Psoas muscle (tissue), 7 donors: ENCODE measurements at regions not wholly inside any gene's neighbourhood (a gene's known extent, or its start where the extent isn't known, plus 50 kb on each side); places are given as distances from the start of the nearest gene placed in this dataset.

Source experiments
- ATAC-seq, 4 donors: fragments of 200-7000 bp; cut with Tn5 transposase; one replicate each; pipeline ENCODE4 v1.9.1; 2020; ENCODE audit warnings: moderate library complexity in 3 of 4, mild to moderate bottlenecking in 2 of 4
- DNase-seq, 2 donors: peaks; one replicate each; pipeline ENCODE4 v3.0.0-alpha.2; 2020
- H3K27ac ChIP-seq: fragments of 200-600 bp; one replicate; pipeline ENCODE4 v1.8.0; 2022
- H3K27me3 ChIP-seq, 3 donors: fragments of 200-600 bp in 1 of 3; one replicate each; pipeline versions ENCODE4 v1.6.1 to v1.8.0; 2013 to 2022; ENCODE audit warnings: low read length in 2 of 3, mild to moderate bottlenecking in 2 of 3, moderate library complexity in 1 of 3; ENCODE audit not compliant: insufficient read depth in 3 of 3
- H3K36me3 ChIP-seq, 2 donors: fragments of 200-600 bp in 1 of 2; one replicate each; pipeline versions ENCODE4 v1.6.1 to v1.8.0; 2013 to 2022; ENCODE audit warnings: low read depth in 1 of 2, mild to moderate bottlenecking in 1 of 2, moderate library complexity in 1 of 2; ENCODE audit not compliant: insufficient read depth in 1 of 2
- H3K4me1 ChIP-seq: fragments of 200-600 bp; one replicate; pipeline ENCODE4 v1.8.0; 2022
- H3K4me3 ChIP-seq: fragments of 200-600 bp; one replicate; pipeline ENCODE4 v1.8.0; 2022; ENCODE audit warnings: mild to moderate bottlenecking
- H3K9me3 ChIP-seq: fragments of 200-600 bp; one replicate; pipeline ENCODE4 v1.8.0; 2022
- WGBS, 3 donors: extraction: QIAGEN DNeasy Blood & Tissue Kit; methylation state at CpG; one replicate each; pipeline versions ENCODE4 v1.1.6 to v1.1.7; 2013; 5-methylcytosine and 5-hydroxymethylcytosine counted together
- intact Hi-C, 2 donors: fragments of 100-400 bp; cut with DNase I; formaldehyde crosslinking; loops; one replicate each; pipeline versions ENCODE4 v1.11.0 to v1.14.2; 2022
- TF ChIP-seq, protein P1 (sequence below): fragments of 200-600 bp; IDR thresholded peaks from one replicate; pipeline ENCODE4 v1.8.0; 2022; ENCODE audit warnings: antibody characterized with exemption
- donor health status: healthy with polysubstance abuse.
- donor health status: DM: no; HTN: no; CAD: no; lungs with moderate emphysema.
- donor health status: Bipolar disorder and iron deficiency.
- donor health status: healthy.
- donor health status: DM: yes; HTN: yes; CAD: no.
- donor health status: DM: no; HTN: no; CAD: no.
- donor health status: DM: yes; HTN: yes; CAD: no.

DNA sequence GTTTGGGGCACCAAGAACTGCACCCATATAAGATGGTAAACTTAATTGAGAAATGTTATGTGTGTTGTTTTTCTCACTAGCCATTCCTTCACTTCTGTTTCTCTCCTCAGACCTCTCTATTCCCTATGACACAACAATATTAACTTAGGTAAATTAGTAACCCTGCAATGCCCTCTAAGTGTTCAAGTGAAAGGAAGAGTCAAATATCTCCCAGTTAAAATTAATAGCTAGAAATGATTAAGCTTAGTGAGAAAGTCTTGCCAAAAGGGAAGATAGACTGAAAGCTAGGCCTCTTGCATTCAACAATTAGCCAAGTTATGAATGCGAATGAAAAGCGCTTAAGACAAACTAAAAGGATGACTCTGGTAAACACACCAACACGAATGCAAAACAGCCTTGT is 132.9 kb upstream of the KLF8 start:
- ATAC-seq (no peak), DNase-seq (no peak)
- no peaks in the 10 kb centered on the region for H3K36me3 ChIP-seq
- 65 to 97% (median 73%) methylated on average over 3 of the region's 3 CpGs for WGBS, 3 donors
- intact Hi-C loops, result no loop called here
- TF ChIP-seq, protein P1, sequence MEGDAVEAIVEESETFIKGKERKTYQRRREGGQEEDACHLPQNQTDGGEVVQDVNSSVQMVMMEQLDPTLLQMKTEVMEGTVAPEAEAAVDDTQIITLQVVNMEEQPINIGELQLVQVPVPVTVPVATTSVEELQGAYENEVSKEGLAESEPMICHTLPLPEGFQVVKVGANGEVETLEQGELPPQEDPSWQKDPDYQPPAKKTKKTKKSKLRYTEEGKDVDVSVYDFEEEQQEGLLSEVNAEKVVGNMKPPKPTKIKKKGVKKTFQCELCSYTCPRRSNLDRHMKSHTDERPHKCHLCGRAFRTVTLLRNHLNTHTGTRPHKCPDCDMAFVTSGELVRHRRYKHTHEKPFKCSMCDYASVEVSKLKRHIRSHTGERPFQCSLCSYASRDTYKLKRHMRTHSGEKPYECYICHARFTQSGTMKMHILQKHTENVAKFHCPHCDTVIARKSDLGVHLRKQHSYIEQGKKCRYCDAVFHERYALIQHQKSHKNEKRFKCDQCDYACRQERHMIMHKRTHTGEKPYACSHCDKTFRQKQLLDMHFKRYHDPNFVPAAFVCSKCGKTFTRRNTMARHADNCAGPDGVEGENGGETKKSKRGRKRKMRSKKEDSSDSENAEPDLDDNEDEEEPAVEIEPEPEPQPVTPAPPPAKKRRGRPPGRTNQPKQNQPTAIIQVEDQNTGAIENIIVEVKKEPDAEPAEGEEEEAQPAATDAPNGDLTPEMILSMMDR, result no peak
- H3K9me3 ChIP-seq, result no peaks in the 10 kb centered on the region
- H3K27me3 ChIP-seq, result no peaks in the 10 kb centered on the region
- H3K4me3 ChIP-seq, result no peak overlapping the region
- no peaks in the 10 kb centered on the region for H3K4me1 ChIP-seq
- H3K27ac ChIP-seq, result no peak overlapping the region

DNA sequence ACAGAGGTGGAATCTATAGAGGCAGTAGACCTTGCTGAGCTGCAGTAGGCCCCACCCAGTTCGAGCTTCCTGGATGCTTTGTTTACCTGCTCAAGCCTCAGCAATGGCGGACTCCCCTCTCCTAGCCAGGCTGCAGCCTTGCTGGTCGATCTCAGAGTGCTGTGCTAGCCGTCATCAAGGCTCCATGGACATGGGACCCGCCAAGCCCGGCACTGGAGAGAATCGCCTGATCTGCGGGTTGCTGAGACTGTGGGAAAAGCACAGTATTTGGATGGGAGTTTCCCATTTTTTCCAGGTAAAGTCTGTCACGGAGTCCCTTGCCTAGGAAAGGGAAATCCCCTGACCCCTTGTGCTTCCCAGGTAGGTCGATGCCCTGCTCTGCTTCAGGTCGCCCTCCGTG is 124.8 kb upstream of the KLF8 start:
- ATAC-seq (no peak), DNase-seq (no peak)
- intact Hi-C loops, result no loop called here
- H3K36me3 ChIP-seq, result no peaks in the 10 kb centered on the region
- no peaks in the 10 kb centered on the region for H3K27me3 ChIP-seq
- 78 to 92% (median 89%) methylated on average over 10 to 12 of the region's 12 CpGs for WGBS, 3 donors
- H3K4me3 ChIP-seq, result no peak overlapping the region
- no peaks in the 10 kb centered on the region for H3K9me3 ChIP-seq
- H3K4me1 ChIP-seq, result no peaks in the 10 kb centered on the region
- TF ChIP-seq, protein P1, result no peak
- no peak overlapping the region for H3K27ac ChIP-seq

DNA sequence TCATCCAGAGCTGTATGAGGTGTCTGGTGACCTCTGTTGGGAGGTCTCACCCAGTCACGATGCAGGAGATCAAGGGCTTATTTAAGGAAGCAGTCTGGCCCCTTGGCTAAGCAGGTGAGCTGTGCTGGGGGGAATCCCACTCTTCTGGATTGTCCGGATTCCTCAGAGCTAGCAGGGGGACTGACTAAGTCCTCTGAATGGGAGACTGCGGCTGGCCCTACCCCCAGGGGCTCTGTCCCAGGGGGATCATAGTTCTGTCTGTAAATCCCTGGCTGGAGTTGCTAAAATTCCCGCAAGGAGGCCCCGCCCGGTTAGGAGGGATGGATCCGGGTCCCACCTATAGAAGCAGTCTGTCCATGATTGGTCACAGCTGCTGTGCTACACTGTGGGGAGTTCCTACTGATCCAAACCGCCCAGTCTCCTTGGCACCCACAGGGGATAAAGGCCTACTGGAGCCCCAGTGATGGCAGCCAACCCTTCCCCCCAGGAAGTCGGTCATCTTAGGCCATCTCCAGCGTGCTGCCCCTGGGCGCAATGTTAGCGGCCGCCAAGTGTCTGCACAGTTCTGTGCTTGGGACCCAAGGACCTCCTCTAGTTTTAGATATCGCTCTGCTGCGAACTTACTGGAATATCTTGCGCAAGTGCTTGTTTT is 118.2 kb upstream of the KLF8 start:
- ATAC-seq (no peak), DNase-seq (no peak)
- no peaks in the 10 kb centered on the region for H3K36me3 ChIP-seq
- WGBS, 3 donors, result 75 to 95% (median 91%) methylated on average over 16 of the region's 16 CpGs
- intact Hi-C loops, result no loop called here
- H3K27ac ChIP-seq, result no peak overlapping the region
- no peaks in the 10 kb centered on the region for H3K4me1 ChIP-seq
- peaks cover 0 to 6% (median 0%) of the 10 kb centered on the region in 3 donors for H3K27me3 ChIP-seq
- TF ChIP-seq, protein P1, result no peak
- H3K9me3 ChIP-seq, result no peaks in the 10 kb centered on the region
- H3K4me3 ChIP-seq, result no peak overlapping the region

DNA sequence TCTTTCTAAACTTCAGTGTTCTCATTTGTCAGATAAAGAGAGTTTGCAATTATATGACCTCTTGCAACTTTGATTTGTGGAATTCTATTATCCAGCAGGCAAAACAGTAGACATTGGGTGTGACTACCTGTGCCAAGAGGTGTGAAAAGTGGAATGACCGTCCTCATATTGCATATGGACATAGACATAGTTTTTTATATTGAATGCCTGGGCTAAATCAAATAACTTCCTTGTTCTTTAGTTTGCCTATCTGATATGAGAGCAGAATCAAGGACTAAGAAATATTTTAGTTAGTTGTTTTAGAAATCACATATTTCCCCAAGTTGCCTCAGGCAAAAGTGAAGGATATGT is 117.7 kb upstream of the KLF8 start:
- 69 to 100% (median 90%) methylated on average over 1 of the region's 1 CpG for WGBS, 3 donors
- H3K4me1 ChIP-seq, result no peaks in the 10 kb centered on the region
- no peak for ATAC-seq
- intact Hi-C loops, result no loop called here
- DNase-seq, result no peak
- no peaks in the 10 kb centered on the region for H3K9me3 ChIP-seq
- no peak overlapping the region for H3K4me3 ChIP-seq
- no peaks in the 10 kb centered on the region for H3K36me3 ChIP-seq
- H3K27ac ChIP-seq, result no peak overlapping the region
- TF ChIP-seq, protein P1, result no peak
- peaks cover 0 to 6% (median 0%) of the 10 kb centered on the region in 3 donors for H3K27me3 ChIP-seq

DNA sequence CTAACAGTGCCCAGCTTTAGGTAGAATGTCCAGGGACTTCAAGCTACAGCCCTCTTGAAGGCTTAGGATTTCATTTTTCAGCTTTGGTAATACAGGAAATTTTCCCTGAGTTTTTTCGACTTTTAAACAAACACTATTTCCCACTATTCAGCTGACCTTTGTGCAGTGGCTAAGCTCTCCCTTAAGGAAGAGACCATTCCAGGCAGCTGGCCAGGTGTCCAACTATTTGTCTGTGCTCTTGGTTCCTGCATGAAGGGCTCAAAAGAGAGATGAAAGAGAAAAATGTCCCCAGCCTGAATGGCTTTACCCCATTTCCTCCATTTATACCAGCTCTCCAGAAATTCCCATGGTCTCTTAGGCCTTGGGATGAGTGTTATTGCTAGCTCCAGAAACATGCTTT is 111.9 kb upstream of the KLF8 start:
- TF ChIP-seq, protein P1, result no peak
- WGBS, 3 donors, result 81 to 88% (median 88%) methylated on average over 1 of the region's 1 CpG
- no peak overlapping the region for H3K27ac ChIP-seq
- DNase-seq (no peak), ATAC-seq (no peak)
- H3K9me3 ChIP-seq, result no peaks in the 10 kb centered on the region
- no peaks in the 10 kb centered on the region for H3K4me1 ChIP-seq
- intact Hi-C loops, result no loop called here
- H3K4me3 ChIP-seq, result no peak overlapping the region
- H3K36me3 ChIP-seq, result no peaks in the 10 kb centered on the region
- peaks cover 0 to 3% (median 0%) of the 10 kb centered on the region in 3 donors for H3K27me3 ChIP-seq
